Endothelial cell of umbilical vein (primary cell): ENCODE measurements at regions not wholly inside any gene's neighbourhood (a gene's known extent, or its start where the extent isn't known, plus 50 kb on each side); places are given as distances from the start of the nearest gene placed in this dataset.

Experiments used
- BruUV-seq: library from RNA; stranded (reverse); fragments of 400-500 nt; replicated peaks from 2 replicates; lab custom pipeline; 2021; lab: Mats Ljungman, UMichigan
- CTCF ChIA-PET: fragments of 300-600, 350-600 bp; sonication (Branson Sonifier 250); formaldehyde crosslinking; loops from one replicate; lab custom pipeline; 2021; ENCODE audit warnings: antibody characterized with exemption, inconsistent platforms; lab: Charles Lee
- POLR2A ChIA-PET: fragments of 300-600, 350-600 bp; sonication (Branson Sonifier 250); formaldehyde crosslinking; loops from one replicate; lab custom pipeline; 2021; ENCODE audit warnings: antibody characterized with exemption, inconsistent platforms; lab: Charles Lee
- DNase-seq: peaks from one replicate; pipeline ENCODE4 v3.0.0-alpha.2; 2011; ENCODE audit warnings: low read depth, low spot score
- FAIRE-seq: peaks from 2 replicates; lab custom pipeline; 2011; peaks lifted over from hg19 to GRCh38; lab: Jason Lieb, UNC
- H2AFZ ChIP-seq: 2 replicates; pipeline ENCODE4 v1.6.0; 2012; ENCODE audit warnings: low read depth, low read length, control low read depth, inconsistent platforms
- H3K27ac ChIP-seq: 2 replicates; pipeline ENCODE4 v1.5.1; 2011; ENCODE audit warnings: low read depth, mild to moderate bottlenecking, control low read depth, low read length, moderate library complexity; ENCODE audit not compliant: insufficient read depth
- H3K27me3 ChIP-seq, 2 experiments: 2 replicates each; pipeline versions ENCODE4 v1.6.0 to v1.6.1; 2011; ENCODE audit warnings: low read length in 2 of 2, mixed read lengths in 1 of 2; ENCODE audit not compliant: control insufficient read depth in 2 of 2, insufficient read depth in 2 of 2
- H3K36me3 ChIP-seq, 2 experiments: 2 replicates in 1 of 2; 3 replicates in 1 of 2; pipeline ENCODE4 v1.5.1; 2011; ENCODE audit warnings: low read length in 2 of 2, mild to moderate bottlenecking in 1 of 2, moderate library complexity in 1 of 2; ENCODE audit not compliant: control insufficient read depth in 2 of 2, insufficient read depth in 2 of 2; ENCODE audit errors: extremely low read depth in 1 of 2
- H3K4me1 ChIP-seq: 3 replicates; pipeline ENCODE4 v1.5.1; 2011; ENCODE audit warnings: mild to moderate bottlenecking, low read length; ENCODE audit not compliant: control insufficient read depth, insufficient read depth; ENCODE audit errors: extremely low read depth
- H3K4me2 ChIP-seq: 2 replicates; pipeline ENCODE4 v1.6.1; 2011; ENCODE audit warnings: low read length, control low read depth, mixed read lengths; ENCODE audit not compliant: insufficient read depth
- H3K4me3 ChIP-seq, 3 experiments: fragments of 200-600 bp in 1 of 3; sonication (generic), shearing (Covaris generic) in 1 of 3; replicated peaks in 1 of 3; 2 replicates each; pipeline ENCODE4 v1.5.1; 2011 to 2016; ENCODE audit warnings: control low read depth in 3 of 3, low read length in 3 of 3, mild to moderate bottlenecking in 2 of 3, inconsistent platforms in 1 of 3, low read depth in 1 of 3, moderate library complexity in 1 of 3; ENCODE audit not compliant: insufficient read depth in 1 of 3
- H3K79me2 ChIP-seq: 2 replicates; pipeline ENCODE4 v1.6.0; 2012; ENCODE audit warnings: low read length, inconsistent platforms; ENCODE audit not compliant: control insufficient read depth, insufficient read depth
- H3K9ac ChIP-seq: replicated peaks from 2 replicates; pipeline ENCODE3; 2011; ENCODE audit warnings: low read length, control low read depth; ENCODE audit not compliant: insufficient read depth; ENCODE audit errors: extremely low read depth
- H3K9me1 ChIP-seq: replicated peaks from 3 replicates; pipeline ENCODE4 v1.6.0; 2011; ENCODE audit warnings: mild to moderate bottlenecking, low read length; ENCODE audit not compliant: control insufficient read depth, insufficient read depth; ENCODE audit errors: extremely low read depth
- H3K9me3 ChIP-seq: replicated peaks from 2 replicates; pipeline ENCODE4 v1.5.1; 2012; ENCODE audit warnings: low read length, inconsistent platforms; ENCODE audit not compliant: control insufficient read depth, insufficient read depth
- H4K20me1 ChIP-seq: replicated peaks from 2 replicates; pipeline ENCODE3; 2011; ENCODE audit warnings: mild to moderate bottlenecking, low read length; ENCODE audit not compliant: control insufficient read depth, insufficient read depth; ENCODE audit errors: extremely low read depth
- CTCF ChIP-seq, 2 donors: IDR thresholded peaks; 1 replicate in 1 of 2; 2 replicates in 1 of 2; pipeline ENCODE4 v1.5.1; 2011; ENCODE audit warnings: low read length in 2 of 2, mild to moderate bottlenecking in 2 of 2, moderate library complexity in 2 of 2, control low read depth in 1 of 2, inconsistent platforms in 1 of 2, low read depth in 1 of 2; ENCODE audit not compliant: insufficient read depth in 1 of 2; ENCODE audit errors: extremely low read depth in 1 of 2
- EZH2 ChIP-seq: IDR thresholded peaks from 2 replicates; pipeline ENCODE4 v1.6.1; 2012; ENCODE audit warnings: borderline replicate concordance, low read depth, mild to moderate bottlenecking, moderate library complexity, low read length, inconsistent platforms; ENCODE audit not compliant: severe bottlenecking
- FOS ChIP-seq: IDR thresholded peaks from 2 replicates; pipeline ENCODE4 v1.6.1; 2011; ENCODE audit warnings: mild to moderate bottlenecking, low read length, moderate library complexity, borderline replicate concordance; ENCODE audit not compliant: insufficient read depth
- GATA2 ChIP-seq: IDR thresholded peaks from 2 replicates; pipeline ENCODE4 v1.7.0; 2011; ENCODE audit warnings: low read depth, mild to moderate bottlenecking, moderate library complexity, mixed read lengths, low read length; ENCODE audit not compliant: insufficient read length, insufficient read depth
- JUN ChIP-seq: IDR thresholded peaks from 2 replicates; pipeline ENCODE4 v1.6.1; 2011; ENCODE audit warnings: borderline replicate concordance, low read depth; ENCODE audit not compliant: insufficient read length, insufficient read depth
- MAX ChIP-seq: IDR thresholded peaks from 2 replicates; pipeline ENCODE4 v1.6.1; 2011; ENCODE audit not compliant: insufficient read depth, insufficient read length
- MYC ChIP-seq: IDR thresholded peaks from one replicate; pipeline ENCODE4 v1.6.1; 2011; ENCODE audit warnings: mild to moderate bottlenecking, low read depth, low read length
- POLR2A ChIP-seq: IDR thresholded peaks from 2 replicates; pipeline ENCODE4 v1.6.1; 2012; ENCODE audit warnings: low read depth, mild to moderate bottlenecking, control low read depth, low read length
- POLR2AphosphoS5 ChIP-seq: IDR thresholded peaks from 2 replicates; pipeline ENCODE4 v1.6.1; 2012; ENCODE audit warnings: low read depth, mild to moderate bottlenecking, control low read depth, low read length, moderate library complexity; ENCODE audit not compliant: insufficient read depth
- dilution Hi-C: fragments of 300-500 bp; cut with MboI; formaldehyde crosslinking; loops from one replicate; pipeline ENCODE4 v1.15.0; 2019; ENCODE audit warnings: low sequenced_read_pairs; ENCODE audit not compliant: extremely low pct_ligation_motif_present
- intact Hi-C: fragments of 100-400 bp; cut with micrococcal nuclease; formaldehyde crosslinking; loops from one replicate; pipeline ENCODE4 v1.10.0; 2022

GRCh38 chr13:88729605-88730004 lies 1058.4 kb downstream of the SLITRK5 start:
- H3K36me3 ChIP-seq, result no peaks in the 10 kb centered on the region
- H3K9me1 ChIP-seq, result no peaks in the 10 kb centered on the region
- H3K4me3 ChIP-seq, result no peak overlapping the region
- FAIRE-seq, result no peak
- dilution Hi-C loops (no loop called here), intact Hi-C loops (no loop called here)
- H3K79me2 ChIP-seq, result no peaks in the 10 kb centered on the region
- POLR2A ChIA-PET, result no interaction called here
- no peak overlapping the region for H3K4me2 ChIP-seq
- H3K27ac ChIP-seq, result no peak overlapping the region
- no peaks in the 10 kb centered on the region for H3K4me1 ChIP-seq
- no peaks in the 10 kb centered on the region for H4K20me1 ChIP-seq
- TF ChIP-seq EZH2 (no peak), CTCF (IDR thresholded peaks at IDR 0.05; ENCODE audit: extremely low read depth in 1 of 2, insufficient read depth in 1 of 2, low read depth in 1 of 2, low read length in 2 of 2) (no peak), POLR2A (no peak), MAX (no peak), FOS (no peak), JUN (no peak), GATA2 (no peak), POLR2AphosphoS5 (no peak), MYC (no peak)
- no peak for DNase-seq
- H3K9ac ChIP-seq, result no peak overlapping the region
- no TSS peak for BruUV-seq
- CTCF ChIA-PET, result no interaction called here
- peaks cover 2% of the 10 kb centered on the region for H3K9me3 ChIP-seq
- H3K27me3 ChIP-seq, result no peaks in the 10 kb centered on the region
- H2AFZ ChIP-seq, result no peak overlapping the region
